Stimulated activated CD4-positive, alpha-beta T cell treated with anti-CD3 and anti-CD28 coated beads, Interleukin-1b, Interleukin-23, amount 100 ng/mL, for 48 hours (primary cell): ENCODE measurements at regions not wholly inside any gene's neighbourhood (a gene's known extent, or its start where the extent isn't known, plus 50 kb on each side); places are given as distances from the start of the nearest gene placed in this dataset.

ENCODE experiments used
- DNase-seq: peaks from one replicate; pipeline ENCODE4 v3.0.0-alpha.2; 2020

GRCh38 chr7:53988376-53988775, 553.8 kb upstream of the VSTM2A start:
- no peak for DNase-seq

DNA sequence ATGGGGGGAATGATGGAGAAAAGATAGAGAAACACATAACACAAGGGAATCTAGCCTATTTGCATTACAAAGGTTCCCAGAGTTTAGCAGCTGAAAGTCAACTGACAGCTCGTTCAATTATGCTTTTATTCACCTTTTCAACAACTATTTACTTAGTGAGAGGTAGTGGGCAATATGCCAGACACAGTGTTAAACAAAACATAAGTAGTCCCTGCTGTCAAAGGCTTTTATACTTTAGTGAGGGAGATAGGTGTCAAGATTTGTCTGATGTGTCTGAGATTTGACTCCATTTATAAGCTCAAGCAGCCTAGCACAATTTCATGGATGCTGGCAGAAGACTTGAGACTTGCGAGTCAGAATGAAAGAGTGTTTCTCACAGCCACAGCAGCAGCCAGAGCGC, 549.0 kb upstream of the VSTM2A start:
- DNase-seq = no peak

DNA sequence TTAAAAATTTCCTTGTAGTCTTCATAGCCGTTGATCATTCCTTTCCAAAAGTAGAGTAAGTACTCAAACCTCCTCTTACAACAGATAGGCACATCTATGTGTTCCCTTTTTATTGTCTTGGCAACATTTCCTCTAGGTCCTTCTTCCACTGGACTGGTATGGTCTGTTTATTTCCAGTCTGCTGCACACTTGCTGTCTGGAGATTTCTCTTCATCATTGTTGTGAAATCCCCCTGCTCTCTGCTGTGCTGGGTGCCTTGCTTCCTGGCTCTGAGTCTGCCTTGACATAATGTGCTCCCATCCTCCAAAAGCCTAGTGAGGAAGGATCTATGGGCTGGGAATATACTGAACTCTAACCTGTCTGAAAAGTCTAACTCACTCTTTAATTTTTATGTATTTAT, 545.3 kb upstream of the VSTM2A start:
- no peak for DNase-seq

DNA sequence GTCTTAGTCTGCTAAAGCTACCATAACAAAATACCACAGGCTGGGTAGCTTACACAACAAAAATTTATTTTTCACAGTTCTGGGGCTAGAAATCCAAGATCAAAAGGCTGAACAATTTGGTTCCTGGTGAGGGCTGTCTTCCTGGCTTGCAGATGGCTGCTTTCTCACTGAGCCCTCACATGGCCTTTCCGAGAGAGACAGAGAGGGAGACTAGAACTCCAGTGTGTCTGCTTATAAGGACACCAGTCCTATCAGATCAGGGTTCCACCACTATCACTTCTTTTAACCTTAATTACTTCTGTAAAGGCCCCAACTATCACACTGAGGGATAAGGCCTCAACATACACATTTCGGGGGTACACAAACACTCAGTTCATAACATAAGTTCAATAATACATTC, 527.4 kb upstream of the VSTM2A start:
- no peak for DNase-seq

DNA sequence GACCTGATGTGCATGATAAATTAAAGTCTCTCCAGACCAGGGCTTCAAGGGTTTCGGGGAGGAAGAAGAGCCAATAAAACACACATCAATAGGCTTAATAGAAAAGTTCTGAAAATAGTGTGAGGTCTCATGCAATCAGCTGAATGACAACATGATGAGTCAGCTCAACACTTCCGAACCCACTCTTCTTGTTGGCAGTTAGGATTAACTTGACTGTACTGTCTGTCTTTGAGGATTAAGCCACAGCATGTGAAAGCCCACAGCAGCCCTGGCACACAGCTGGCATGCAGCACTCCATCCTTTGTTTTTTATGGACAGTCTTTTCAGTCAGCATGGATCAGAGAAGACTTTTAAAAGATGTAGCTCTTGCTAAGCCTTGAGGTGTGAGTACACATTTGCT, 526.9 kb upstream of the VSTM2A start:
- no peak for DNase-seq

DNA sequence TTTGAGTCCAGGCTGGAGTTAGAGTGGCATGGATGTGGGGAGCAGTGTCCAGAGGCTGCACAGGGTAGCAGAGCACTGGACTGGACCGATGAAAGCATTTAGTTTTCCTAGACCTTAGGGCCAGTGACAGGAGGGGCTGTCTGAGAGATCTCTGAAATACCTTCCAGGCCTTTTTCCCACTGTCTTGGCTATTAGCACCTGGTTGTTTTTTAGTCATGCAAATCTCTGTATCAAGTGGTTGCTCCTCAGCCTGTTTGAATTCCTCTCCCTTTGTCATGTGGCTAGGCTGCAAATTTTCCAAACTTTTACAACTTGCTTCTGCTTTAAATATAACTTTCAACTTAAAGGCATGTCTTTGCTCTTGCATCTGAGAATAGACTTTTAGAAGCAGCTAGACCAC, 504.3 kb upstream of the VSTM2A start:
- no peak for DNase-seq

DNA sequence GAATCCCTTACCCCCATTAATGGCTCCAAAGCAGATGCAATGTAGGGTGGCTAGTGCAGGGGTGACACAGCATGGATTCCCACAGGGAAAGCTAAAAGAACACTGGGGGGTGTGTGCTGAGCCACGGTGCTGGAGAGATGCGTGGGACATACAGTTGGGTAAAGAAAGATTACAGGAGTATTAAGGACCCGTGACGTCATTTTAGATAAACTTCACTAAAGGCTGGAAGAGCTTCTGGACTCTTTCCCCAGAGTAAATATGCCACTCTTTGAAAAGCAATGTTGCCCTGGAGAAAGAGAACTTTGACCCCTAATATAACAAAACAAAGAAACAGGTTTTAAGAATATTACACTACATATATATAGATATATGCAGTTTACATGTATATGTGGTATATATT, 481.5 kb upstream of the VSTM2A start:
- no peak for DNase-seq

- DNase-seq = no peak
Observed at GRCh38 chr7:54066643-54067042, 475.5 kb upstream of the VSTM2A start.

DNA sequence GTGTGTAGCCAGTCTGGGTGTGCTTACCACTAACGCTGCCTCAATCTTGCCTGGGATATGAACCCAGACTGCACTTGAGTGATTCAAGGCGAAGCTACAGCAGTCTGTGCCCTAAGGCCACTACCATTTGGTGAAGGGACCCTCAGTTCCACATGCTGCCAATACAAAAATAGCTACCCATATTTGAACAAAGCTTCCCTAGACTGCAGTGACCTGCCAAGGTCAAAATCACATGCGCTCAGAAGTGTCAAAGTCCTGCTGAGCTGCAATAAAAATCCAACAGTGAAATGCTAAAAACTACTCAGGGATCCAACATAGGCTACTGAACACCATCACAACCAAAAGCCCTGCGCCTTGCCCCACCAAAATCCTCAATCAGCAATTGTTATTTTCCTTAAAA, 472.3 kb upstream of the VSTM2A start:
- DNase-seq = no peak

GRCh38 chr7:54072710-54073109, 469.5 kb upstream of the VSTM2A start:
- no peak for DNase-seq

GRCh38 chr7:54076616-54077015, 465.6 kb upstream of the VSTM2A start:
- no peak for DNase-seq

- no peak for DNase-seq
Observed at GRCh38 chr7:54080525-54080924, 461.6 kb upstream of the VSTM2A start.

DNA sequence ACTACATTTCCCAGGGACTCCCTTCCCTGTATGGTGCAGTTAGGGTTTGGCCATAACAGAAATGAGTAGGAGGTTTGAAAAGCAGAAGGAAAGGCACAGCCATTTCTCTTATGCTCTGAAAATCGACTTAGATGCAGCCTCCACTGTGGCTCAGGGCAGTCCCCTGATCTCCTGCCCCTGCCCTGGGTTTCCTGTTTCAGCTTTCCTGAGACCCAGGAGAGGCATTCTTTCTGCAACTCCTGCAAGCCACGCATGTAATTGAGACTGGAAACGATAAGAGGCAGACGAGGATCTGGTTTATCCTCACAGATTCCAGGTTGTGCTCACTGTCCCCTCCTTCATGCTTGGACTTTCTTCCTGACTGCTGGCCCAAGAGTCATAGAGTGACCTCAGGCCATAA, 461.2 kb upstream of the VSTM2A start:
- no peak for DNase-seq

- DNase-seq = no peak
Observed at GRCh38 chr7:54084340-54084739, 457.8 kb upstream of the VSTM2A start.

- no peak for DNase-seq
Observed at GRCh38 chr7:54090652-54091213, 451.4 kb upstream of the VSTM2A start.

DNA sequence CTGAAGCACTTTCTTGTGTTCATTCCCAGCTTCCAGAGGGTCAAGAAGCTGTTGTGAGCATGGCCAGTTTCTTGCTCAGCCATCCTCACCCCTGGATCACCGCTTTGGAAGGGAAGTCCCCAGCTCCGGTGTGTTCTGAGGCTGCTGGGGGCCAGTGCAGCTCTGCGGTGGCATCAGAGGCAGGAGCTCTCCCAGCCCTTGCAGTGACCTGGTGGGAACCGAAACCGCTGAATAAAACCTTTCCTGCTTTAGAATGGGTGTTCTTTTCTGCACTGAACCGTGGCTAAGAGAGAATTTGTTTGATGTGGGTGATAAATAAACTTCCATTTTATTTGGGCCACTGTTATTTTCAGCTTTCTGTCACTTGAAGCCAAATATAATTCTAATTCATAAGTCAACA, 450.9 kb upstream of the VSTM2A start:
- DNase-seq = no peak

DNA sequence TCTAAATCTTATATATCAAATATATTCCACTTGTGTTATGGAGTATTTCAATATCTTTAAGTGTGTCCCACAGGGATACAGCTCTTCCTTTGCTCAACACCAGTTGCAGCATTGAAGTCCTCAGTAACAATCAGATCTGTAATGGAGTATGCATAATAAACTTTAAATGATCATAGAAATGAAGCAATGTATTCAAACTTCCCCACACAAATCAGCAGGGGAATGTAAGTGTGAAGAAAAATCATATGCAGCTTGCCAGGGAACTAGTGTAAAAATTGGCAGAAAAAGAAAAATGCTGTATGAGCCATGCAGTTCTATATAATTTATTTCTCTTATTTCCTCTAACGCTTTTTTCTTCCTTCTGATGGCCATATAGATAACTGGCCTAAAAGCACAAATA, 444.3 kb upstream of the VSTM2A start:
- no peak for DNase-seq

DNA sequence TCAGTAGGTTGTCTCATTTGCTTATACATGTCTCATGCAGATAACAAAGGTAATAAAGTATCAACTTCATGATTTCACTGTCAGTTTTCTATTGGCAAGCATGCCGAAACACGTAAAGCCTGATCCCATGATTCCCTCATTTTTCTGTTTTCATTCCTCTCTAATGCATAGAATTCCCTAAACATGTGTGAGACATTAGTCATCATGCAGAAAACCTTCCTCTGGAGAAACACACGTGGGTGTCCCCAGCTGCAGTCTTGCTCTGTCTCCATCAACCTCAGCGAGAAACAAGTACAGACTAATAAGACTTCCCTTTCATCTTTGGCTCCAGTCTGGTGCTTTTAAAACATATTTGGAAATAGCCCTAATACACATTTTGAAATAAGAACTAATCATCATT, 432.7 kb upstream of the VSTM2A start:
- no peak for DNase-seq

DNA sequence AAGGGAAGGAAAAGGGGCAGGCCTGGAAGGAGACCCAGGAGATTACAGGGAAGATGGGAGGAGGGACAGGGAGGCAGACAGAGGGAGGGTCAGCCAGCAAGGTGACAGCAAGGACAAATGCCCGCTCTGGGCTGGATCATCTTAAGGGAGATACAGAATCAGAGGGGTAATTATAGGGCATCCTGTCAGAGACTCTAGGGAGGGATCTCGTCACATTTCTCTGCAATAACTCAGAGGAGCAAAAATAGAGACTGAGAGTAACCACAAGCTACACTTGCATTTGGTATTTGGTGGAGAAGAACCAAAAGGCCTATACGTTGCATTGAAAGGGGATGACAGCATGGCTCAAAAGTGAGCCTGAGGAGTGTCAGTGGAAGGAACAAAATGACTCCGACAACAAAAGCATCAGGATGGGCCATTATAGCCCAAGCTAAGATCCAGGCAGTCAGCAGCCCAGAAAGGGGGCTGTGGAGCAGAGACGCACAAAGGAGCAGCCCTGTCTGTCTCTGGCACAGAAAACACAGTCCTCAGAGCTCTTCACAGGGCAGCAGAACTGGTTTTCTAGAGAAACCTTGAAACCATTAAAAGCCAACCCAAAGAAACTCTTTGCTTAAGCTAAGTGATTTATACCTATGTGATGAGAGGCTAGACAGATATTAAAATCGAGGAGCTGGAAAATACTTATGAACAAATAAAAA, 430.2 kb upstream of the VSTM2A start:
- DNase-seq = no peak

DNA sequence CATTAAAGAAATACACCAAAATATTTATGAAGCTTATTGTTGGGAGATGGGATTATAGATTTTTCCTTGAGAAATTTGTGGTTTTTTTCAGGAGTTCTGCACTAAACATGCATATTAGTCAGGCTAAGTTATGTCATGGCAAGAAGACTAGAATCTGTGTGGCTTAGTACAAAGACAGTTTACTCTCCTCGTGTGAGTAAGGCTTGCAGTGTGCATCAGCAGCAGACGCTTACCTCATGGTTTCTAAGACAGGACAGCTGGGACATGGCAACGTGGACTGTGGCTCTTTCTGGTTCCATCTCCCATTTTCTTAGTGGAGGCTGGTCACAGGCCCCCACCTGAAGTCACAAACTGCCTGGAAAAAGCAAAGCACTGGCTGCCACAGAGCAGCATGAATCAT, 429.6 kb upstream of the VSTM2A start:
- DNase-seq = no peak

DNA sequence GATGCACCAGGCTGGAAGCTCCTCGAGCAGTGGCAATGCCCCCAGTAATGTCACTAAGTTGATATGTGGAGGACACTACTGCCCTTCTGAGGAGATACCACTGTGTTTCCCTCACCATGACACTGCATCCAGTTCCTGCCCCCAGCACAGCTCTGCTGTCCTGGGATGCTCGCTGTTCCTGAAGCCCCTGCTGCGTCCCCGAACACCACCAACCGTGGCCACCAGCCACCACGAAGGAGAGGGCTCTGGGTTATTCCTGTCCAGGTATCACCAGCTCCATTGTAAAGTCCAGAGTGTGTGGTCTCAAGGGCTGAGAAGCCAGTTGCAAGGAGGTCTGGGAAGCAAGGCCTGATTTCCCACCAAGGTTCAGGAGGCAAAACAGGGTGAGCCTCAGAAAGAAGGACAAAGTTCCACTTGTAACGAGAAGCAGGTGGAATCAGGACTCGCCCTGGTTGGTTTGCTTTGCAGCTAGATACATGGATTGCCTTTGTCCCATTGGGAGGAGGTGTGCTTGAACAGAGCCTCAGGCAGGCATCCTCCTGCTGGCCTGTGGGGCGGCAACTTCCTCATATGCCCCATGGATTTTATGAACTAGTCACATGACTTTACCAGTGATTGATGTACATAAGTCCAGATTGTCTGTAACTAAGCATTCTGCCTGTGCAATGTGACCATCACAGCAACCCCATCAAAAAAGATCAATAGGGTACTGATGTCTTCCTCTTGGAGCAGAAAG, 427.0 kb upstream of the VSTM2A start:
- no peak for DNase-seq

- DNase-seq = no peak
Observed at GRCh38 chr7:54116956-54117355, 425.2 kb upstream of the VSTM2A start.

DNA sequence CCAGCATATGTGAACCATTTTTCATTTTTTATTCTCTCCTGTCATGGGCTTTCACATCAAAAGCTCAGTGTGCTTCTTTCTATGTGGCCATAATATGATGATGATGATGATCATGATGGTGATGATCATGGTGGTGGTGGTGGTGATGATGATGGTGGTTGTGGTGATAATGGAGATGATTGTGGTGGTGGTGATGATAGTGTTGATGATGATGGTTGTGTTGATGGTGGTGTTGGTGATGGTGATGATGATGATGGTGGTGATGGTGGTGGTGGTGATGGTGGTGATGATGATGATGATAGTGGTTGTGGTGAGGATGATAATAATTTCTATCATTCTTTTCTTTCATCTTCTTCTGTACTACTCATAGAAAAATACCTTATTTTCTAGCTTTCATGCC, 413.1 kb upstream of the VSTM2A start:
- no peak for DNase-seq

GRCh38 chr7:54141576-54141975, 400.6 kb upstream of the VSTM2A start:
- no peak for DNase-seq

DNA sequence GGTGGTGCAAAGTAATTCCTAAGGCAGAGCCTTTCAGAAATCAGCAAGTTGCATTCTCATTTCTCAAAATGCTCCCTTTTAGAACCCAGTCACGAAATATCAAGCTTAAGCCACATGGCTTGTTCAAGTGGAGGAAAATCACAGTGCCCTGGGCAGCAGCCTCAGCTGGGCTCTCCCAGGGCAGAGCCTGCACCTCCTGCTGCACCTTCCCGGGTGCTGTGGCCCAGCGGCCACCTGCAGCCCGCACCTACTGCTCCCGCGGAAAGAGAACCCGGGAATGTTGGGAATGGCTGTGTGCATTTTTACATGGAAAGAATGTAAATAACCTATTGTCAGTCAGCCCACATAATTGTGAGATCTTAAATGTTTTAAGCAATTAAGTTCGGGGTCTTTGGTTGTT, 396.5 kb upstream of the VSTM2A start:
- DNase-seq = no peak
